ENCODE measurements at regions not wholly inside any gene's neighbourhood (a gene's known extent, or its start where the extent isn't known, plus 50 kb on each side); places are given as distances from the start of the nearest gene placed in this dataset.

DNA sequence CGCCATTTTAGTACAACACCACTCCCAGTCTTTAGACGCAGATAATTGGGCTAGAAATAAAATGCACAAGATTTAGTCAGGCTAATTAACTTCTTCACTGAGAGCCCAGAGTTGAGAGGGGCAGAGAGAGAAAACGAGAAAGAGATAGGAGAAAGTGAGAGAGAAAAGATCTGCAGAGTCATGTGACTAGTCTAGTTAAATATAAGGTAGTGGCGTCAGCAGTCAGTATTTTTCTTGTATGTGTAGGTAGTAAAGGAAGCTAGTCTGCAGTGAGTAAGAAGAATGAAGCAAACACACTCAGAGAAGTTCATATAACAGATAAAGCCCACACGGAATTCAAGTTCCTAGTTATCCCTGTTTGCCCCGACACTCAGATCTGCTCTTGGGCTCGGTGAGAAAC is 392.6 kb upstream of the ERCC4 start:
- TF ChIP-seq, protein P1, sequence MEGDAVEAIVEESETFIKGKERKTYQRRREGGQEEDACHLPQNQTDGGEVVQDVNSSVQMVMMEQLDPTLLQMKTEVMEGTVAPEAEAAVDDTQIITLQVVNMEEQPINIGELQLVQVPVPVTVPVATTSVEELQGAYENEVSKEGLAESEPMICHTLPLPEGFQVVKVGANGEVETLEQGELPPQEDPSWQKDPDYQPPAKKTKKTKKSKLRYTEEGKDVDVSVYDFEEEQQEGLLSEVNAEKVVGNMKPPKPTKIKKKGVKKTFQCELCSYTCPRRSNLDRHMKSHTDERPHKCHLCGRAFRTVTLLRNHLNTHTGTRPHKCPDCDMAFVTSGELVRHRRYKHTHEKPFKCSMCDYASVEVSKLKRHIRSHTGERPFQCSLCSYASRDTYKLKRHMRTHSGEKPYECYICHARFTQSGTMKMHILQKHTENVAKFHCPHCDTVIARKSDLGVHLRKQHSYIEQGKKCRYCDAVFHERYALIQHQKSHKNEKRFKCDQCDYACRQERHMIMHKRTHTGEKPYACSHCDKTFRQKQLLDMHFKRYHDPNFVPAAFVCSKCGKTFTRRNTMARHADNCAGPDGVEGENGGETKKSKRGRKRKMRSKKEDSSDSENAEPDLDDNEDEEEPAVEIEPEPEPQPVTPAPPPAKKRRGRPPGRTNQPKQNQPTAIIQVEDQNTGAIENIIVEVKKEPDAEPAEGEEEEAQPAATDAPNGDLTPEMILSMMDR (IDR thresholded peaks at IDR 0.05; ENCODE audit: borderline replicate concordance, extremely low read depth, low read length, poor library complexity, severe bottlenecking): no peak
- TF ChIP-seq EZH2 (IDR thresholded peaks at IDR 0.05; ENCODE audit: borderline replicate concordance, low read depth, low read length, severe bottlenecking): no peak
